Activated CD8-positive, alpha-beta memory T cell treated with anti-CD3 and anti-CD28 coated beads for 36 hours (primary cell): ENCODE measurements at regions not wholly inside any gene's neighbourhood (a gene's known extent, or its start where the extent isn't known, plus 50 kb on each side); places are given as distances from the start of the nearest gene placed in this dataset.
"Not testable (repeated sequence)": the region's sequence is repeated elsewhere in the genome, so short reads cannot be mapped to it uniquely, and the experiment has no call there.

Experiments
- CTCF ChIA-PET: fragments of 350-600 bp; sonication (Branson Sonifier 250); formaldehyde crosslinking; loops from one replicate; lab custom pipeline; 2021; ENCODE audit warnings: antibody characterized with exemption; lab: Charles Lee
- POLR2A ChIA-PET: fragments of 350-600 bp; sonication (Branson Sonifier 250); formaldehyde crosslinking; loops from one replicate; lab custom pipeline; 2021; ENCODE audit warnings: antibody characterized with exemption; lab: Charles Lee

DNA sequence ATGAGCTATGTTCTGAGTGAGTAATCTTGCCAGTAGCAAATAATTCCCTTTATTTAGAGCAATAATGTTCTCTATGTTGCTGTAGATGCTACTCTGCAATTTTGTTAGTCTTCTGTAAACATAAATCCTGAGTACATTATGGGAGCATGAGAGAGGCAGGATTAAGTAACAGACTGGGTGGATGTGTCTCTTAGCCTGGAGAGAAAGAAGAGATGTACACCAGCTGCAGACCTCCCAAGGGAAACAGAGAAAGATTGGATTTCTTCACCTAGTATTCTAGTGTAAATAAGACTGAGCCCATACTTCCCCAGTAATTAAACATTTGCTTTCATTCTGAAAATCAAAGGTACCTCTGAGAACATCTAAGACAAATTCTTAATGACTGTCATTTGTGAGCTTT, 564.0 kb downstream of the TRHDE start:
- CTCF ChIA-PET, result no interaction called here
- POLR2A ChIA-PET, result no interaction called here

GRCh38 chr12:72839696-72840095, 567.5 kb downstream of the TRHDE start:
- CTCF ChIA-PET, result no interaction called here
- POLR2A ChIA-PET, result no interaction called here

DNA sequence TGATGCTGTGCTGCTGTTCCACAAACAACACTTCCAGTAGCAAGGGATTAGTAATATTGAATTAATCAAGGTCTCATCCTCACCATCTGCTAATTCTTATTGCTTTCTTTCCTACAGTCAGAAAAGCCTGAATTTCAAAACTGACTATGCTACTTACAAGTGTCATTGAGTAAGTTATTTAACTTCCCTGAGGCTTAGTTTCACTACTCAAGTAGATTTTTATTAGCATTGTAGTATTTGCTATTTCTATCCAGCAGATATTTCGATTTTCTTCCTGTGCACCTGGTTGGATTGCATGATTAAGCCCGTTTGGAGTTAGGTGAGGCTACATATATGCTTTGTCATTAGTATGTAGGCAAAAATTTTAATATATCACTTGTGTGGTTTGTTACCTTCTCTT, 591.5 kb downstream of the TRHDE start:
- ChIA-PET CTCF (no interaction called here), POLR2A (no interaction called here)

GRCh38 chr12:72865921-72866320, 593.8 kb downstream of the TRHDE start:
- POLR2A ChIA-PET, result no interaction called here

DNA sequence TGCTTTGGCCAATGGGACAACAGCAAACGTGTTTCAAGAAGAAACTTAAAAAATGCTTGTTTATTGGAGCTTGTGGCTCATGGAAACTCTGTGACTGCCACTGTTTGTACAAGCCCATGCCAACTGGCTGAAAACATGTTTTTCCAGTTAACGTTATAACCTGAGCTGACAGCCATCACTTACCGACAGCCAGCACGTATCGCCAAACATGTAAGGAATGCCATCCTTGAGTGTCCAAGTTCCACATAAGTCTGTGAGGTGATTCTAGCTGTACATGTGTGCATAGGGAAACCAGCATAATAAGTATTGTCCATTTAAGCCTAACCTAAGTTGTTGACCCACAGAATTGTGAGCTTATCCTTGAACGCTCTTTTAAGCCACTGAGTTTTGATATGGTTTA, 596.9 kb downstream of the TRHDE start:
- ChIA-PET CTCF (no interaction called here), POLR2A (no interaction called here)

More at GRCh38 chr12:72865921-72866320, 593.8 kb downstream of the TRHDE start:
- CTCF ChIA-PET, result no interaction called here

DNA sequence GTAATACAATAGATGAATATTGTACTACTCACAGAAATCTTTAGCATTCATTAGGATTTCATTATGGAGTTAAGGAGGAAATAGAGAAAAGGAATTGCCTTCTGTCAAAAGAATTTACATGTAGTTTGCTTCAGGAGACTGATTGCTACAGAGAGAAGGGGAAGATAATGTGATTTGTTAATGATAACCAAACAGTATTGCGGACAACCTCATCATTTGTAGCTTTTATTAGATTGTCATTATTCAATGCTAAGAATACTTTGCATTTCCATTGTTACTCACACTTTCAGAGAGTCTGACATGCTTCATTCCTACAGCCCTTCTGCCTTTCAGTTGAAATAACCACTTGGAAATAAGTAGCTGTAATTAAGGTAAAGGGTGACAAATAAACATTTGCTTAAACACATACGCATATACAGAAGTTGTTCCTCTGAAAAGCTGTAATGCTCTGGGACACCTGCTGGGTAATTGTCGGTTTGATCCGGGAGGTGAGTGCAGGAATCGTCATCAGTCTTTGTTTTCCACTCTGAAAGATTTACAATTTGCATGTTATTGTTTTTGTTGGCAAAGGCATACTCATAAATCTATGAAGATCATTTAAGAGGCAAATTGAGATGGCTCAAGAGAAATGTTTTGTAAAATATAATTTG, 600.2 kb downstream of the TRHDE start:
- ChIA-PET POLR2A (no interaction called here), CTCF (interaction anchor here (0.5 kb wide), 1 partner anchor 24 kb away, joined by 3 read pairs; no protein-coding TSS in a partner anchor)

DNA sequence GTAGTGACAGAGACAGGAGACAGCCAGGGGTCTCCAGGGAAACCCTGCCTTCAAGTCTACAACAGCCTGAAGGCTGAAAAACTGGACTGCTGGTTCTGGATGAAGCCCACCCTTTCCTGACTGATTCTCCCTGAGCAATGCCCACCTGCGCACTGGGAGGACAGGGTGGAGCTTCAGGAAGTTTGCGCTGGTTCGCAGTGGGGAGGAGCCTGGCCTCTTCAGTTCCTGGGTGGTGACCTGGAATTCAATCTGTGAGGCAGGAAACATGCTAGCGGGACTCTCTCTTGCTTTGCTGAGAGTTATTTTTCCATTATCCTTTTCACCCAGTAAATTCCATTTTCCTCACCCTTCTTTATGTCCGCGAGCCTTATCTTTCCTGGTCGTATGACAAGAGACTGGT, 600.8 kb downstream of the TRHDE start:
- ChIA-PET CTCF (interaction anchor here (0.5 kb wide), 1 partner anchor 24 kb away, joined by 3 read pairs; no protein-coding TSS in a partner anchor), POLR2A (no interaction called here)

DNA sequence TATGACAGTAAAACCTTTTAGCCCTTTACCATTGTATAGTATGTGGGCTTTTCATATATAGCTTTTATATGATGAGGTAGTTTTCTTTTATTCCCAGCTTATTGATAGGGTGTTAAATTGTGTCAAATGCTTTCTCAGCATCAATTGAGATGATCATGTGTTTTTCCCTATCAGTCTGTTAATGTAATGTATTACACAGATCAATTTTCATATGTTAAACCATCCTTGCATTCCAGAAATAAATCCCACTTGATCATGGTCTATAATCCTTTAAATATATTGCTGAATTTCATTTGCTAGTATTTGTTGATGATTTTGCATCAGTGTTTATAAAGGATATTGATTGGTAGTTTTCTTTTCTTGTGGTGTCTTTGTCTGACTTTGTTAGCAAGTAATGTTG, 603.9 kb downstream of the TRHDE start:
- ChIA-PET POLR2A (no interaction called here), CTCF (no interaction called here)

DNA sequence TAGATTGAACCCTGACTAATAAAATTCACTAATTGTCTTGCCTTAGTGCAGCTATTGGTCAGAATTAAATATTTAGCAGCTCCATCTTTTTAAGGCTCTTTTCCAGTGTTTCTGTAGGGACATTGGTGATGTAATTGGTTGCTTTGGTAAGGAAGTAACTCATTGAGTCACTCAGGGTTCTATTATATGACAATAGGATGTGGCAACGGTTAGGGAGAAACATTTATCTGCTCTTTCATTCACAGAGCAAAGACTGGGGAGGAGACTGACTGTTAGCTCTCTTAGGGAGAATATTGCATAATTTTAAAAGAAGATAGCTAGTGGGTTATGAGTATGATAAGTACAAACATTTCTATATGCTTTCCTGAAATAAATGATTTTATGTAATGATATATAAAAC, 616.5 kb downstream of the TRHDE start:
- POLR2A ChIA-PET, result no interaction called here
- CTCF ChIA-PET, result no interaction called here

DNA sequence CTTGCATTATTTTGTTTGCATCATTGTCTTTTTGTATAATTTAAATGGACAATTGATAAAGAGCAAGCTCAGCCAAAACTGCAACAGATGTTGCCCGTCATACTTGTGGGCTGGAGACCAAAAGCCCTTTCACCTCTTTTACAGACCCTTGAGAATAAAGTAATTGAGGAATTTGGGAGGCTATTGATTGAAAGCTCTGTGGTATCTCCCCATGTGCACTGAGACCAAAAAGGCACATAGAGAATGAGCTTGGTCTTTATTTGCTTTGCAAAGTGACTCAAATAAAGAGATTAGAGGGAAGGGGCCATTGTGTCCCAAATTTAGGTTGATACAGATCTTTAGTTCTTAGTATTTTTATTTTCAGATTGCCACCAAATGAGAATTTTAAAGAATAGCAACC, 617.6 kb downstream of the TRHDE start:
- CTCF ChIA-PET, result no interaction called here
- POLR2A ChIA-PET, result no interaction called here

DNA sequence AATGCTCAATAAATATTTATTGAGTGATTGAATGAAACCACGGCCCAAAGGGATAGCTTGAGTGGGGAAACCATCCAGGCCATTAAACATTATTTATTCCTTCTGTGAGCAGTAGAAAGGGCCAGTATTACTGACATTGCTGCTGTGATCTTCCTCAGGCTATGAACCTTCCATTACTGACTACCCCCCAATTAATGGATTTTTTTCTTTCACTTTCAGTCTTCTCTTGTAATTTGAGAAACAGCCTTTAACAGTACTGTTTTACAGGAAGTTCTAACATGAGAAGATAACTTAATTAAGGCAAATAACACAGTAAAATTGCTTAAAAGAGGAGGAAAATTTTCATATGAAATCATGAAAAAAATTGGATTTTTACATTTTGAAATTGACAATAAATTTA, 629.5 kb downstream of the TRHDE start:
- POLR2A ChIA-PET, result no interaction called here
- CTCF ChIA-PET, result no interaction called here

GRCh38 chr12:72925716-72926115, 653.5 kb downstream of the TRHDE start:
- ChIA-PET CTCF (no interaction called here), POLR2A (no interaction called here)

GRCh38 chr12:72931838-72932237, 659.7 kb downstream of the TRHDE start:
- POLR2A ChIA-PET, CTCF ChIA-PET: not testable (repeated sequence)

DNA sequence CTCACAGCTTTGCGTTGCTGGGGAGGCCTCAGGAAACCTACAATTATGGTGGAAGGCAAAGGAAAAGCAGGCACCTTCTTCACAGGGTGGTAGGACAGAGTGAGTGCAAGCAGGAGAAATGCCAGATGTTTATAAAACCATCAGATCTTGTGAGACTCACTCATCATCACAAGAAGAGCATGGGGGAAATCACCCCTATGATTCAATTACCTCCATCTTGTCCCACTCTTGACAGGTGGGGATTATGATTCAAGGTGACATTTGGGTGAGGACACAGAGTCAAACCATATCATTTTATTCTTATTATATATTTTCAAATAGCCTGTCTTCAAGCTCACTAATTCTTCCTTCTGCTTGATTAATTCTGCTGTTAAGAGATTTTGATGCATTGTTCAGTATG, 665.3 kb downstream of the TRHDE start:
- ChIA-PET POLR2A (no interaction called here), CTCF (no interaction called here)

DNA sequence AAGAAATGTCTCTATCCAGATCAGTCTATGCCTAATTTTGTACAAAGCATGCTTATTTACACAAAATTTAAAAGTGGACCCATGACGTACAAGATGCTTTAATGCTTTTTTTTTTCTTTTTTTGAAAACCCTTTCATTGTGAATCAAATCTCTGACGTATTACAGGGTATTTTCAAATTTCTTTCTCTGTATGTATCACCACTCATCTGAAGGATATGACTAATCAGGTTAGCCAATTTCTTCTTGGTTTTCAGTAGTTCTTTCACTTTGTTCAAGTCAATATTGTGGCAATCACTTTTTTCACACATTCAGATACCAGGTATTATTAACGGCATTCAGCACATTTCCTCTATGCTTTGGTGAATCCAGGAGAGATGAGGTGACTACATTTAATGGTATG, 685.3 kb downstream of the TRHDE start:
- POLR2A ChIA-PET, result no interaction called here
- CTCF ChIA-PET, result no interaction called here

GRCh38 chr12:72966684-72967083, 694.5 kb downstream of the TRHDE start:
- ChIA-PET CTCF (no interaction called here), POLR2A (no interaction called here)

GRCh38 chr12:72974954-72975555, 702.9 kb downstream of the TRHDE start:
- ChIA-PET CTCF (no interaction called here), POLR2A (no interaction called here)

DNA sequence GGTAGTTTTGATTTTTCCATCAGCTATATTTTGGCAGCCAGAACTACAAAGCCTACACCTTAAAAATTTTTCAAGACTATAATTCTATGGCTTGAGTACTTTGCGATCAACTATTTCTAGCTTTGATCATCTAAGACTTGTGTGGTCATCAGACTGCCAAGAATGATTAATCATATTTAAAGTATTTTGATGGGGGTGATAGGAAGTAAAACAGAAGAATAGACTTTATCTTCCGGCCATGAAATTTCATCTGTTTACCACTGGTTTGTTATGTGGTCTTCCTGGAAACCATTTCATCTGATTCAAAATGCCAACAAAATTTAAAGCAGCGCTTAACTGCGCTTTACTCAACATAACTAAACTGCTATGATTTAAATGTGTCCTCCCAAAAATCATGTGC, 706.8 kb downstream of the TRHDE start:
- CTCF ChIA-PET, result no interaction called here

DNA sequence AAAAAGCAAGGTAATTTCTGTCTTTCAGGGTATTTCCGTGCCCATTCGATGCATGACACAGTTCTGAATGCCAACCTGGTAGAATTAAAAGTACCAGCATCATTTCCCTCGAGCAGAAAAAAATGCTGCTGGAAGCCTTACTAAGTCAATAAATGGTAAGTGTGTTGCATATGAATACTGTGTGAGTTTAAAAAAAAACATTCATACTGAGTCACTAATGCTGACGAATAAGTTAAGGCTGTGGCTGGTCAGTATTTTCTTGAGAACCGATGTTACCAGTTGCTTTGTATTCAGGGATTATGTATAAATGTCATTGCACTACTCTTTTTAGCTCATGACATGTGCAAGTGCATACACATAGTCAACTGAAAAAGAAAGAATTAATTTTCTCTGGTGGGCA, 710.2 kb downstream of the TRHDE start:
- ChIA-PET POLR2A (no interaction called here), CTCF (no interaction called here)

More for the DNA sequence above, 706.8 kb downstream of the TRHDE start:
- POLR2A ChIA-PET, result no interaction called here

- ChIA-PET CTCF (no interaction called here), POLR2A (no interaction called here)
Measured at GRCh38 chr12:72986963-72987362, 714.8 kb downstream of the TRHDE start.

DNA sequence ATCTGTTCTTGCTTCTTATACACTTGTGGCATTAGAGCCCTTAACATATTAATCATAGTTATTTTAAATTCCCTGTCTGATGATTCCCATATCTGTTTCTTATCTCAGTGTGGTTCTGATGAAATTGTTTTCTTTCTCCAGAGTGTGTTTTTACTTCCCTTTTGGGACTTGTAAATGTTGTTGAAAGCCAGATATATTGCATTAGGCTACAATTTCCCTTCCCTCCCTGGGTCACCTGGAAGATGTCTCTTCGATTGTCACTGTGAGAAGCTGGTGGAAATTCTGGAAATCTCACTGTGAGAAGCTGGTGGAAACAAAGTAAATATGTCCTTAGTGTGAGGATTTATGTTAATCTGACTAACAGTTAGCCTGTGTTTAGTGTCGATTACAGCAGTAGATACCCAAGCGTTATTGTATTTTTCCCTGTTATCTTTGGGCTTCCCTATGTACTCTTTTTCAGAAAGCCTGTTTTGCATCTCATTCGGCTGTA, 717.3 kb downstream of the TRHDE start:
- CTCF ChIA-PET, result no interaction called here
- POLR2A ChIA-PET, result no interaction called here
